Keratinocyte (primary cell): ENCODE measurements at regions not wholly inside any gene's neighbourhood (a gene's known extent, or its start where the extent isn't known, plus 50 kb on each side); places are given as distances from the start of the nearest gene placed in this dataset.

Experiments
- DNase-seq: peaks from one replicate; pipeline ENCODE4 v3.0.0-alpha.2; 2011; ENCODE audit warnings: low read depth, missing footprints, low spot score
- FAIRE-seq: peaks from 2 replicates; lab custom pipeline; 2011; peaks lifted over from hg19 to GRCh38; lab: Jason Lieb, UNC
- H2AFZ ChIP-seq: 2 replicates; pipeline ENCODE4 v1.6.0; 2012; ENCODE audit warnings: low read length, control low read depth, inconsistent platforms; ENCODE audit not compliant: control insufficient read depth
- H3K27ac ChIP-seq: 2 replicates; pipeline ENCODE4 v1.5.1; 2011; ENCODE audit warnings: low read length; ENCODE audit not compliant: control insufficient read depth, insufficient read depth
- H3K27me3 ChIP-seq: 3 replicates; pipeline ENCODE4 v1.6.0; 2011; ENCODE audit warnings: low read length; ENCODE audit not compliant: control insufficient read depth, insufficient read depth; ENCODE audit errors: extremely low read depth
- H3K36me3 ChIP-seq, 2 experiments: 2 replicates in 1 of 2; 3 replicates in 1 of 2; pipeline ENCODE4 v1.5.1; 2011; ENCODE audit warnings: low read length in 2 of 2, mild to moderate bottlenecking in 1 of 2; ENCODE audit not compliant: control insufficient read depth in 2 of 2, insufficient read depth in 2 of 2; ENCODE audit errors: extremely low read depth in 1 of 2
- H3K4me1 ChIP-seq: 3 replicates; pipeline ENCODE4 v1.5.1; 2011; ENCODE audit warnings: low read length; ENCODE audit not compliant: control insufficient read depth, insufficient read depth; ENCODE audit errors: extremely low read depth
- H3K4me2 ChIP-seq: 3 replicates; pipeline ENCODE4 v1.6.0; 2011; ENCODE audit warnings: low read depth, low read length; ENCODE audit not compliant: control insufficient read depth, insufficient read depth; ENCODE audit errors: extremely low read depth
- H3K4me3 ChIP-seq, 3 experiments: fragments of 200-600 bp in 1 of 3; sonication (generic) in 1 of 3; 2 replicates in 2 of 3; 3 replicates in 1 of 3; pipeline ENCODE4 v1.5.1; 2011 to 2016; ENCODE audit warnings: low read length in 3 of 3, mild to moderate bottlenecking in 3 of 3, control low read depth in 2 of 3, inconsistent platforms in 1 of 3, low read depth in 1 of 3, mixed read lengths in 1 of 3, mixed run types in 1 of 3, moderate library complexity in 1 of 3; ENCODE audit not compliant: control insufficient read depth in 2 of 3, insufficient read depth in 2 of 3; ENCODE audit errors: extremely low read depth in 1 of 3
- H3K79me2 ChIP-seq: 2 replicates; pipeline ENCODE4 v1.6.0; 2012; ENCODE audit warnings: low read length; ENCODE audit not compliant: control insufficient read depth, insufficient read depth
- H3K9ac ChIP-seq: 3 replicates; pipeline ENCODE4 v1.6.0; 2011; ENCODE audit warnings: low read length; ENCODE audit not compliant: control insufficient read depth, insufficient read depth; ENCODE audit errors: extremely low read depth
- H3K9me1 ChIP-seq: 3 replicates; pipeline ENCODE4 v1.6.0; 2011; ENCODE audit warnings: low read length; ENCODE audit not compliant: control insufficient read depth, insufficient read depth; ENCODE audit errors: extremely low read depth
- H3K9me3 ChIP-seq: 2 replicates; pipeline ENCODE4 v1.5.1; 2012; ENCODE audit warnings: low read depth, low read length; ENCODE audit not compliant: control insufficient read depth
- H4K20me1 ChIP-seq: 3 replicates; pipeline ENCODE4 v1.6.0; 2011; ENCODE audit warnings: low read length; ENCODE audit not compliant: control insufficient read depth, insufficient read depth; ENCODE audit errors: extremely low read depth
- CTCF ChIP-seq, 3 experiments: IDR thresholded peaks in 1 of 3; conservative IDR thresholded peaks in 1 of 3; optimal IDR thresholded peaks in 1 of 3; 2 replicates in 2 of 3; 3 replicates in 1 of 3; pipeline versions ENCODE3 to v1.5.1; 2011; ENCODE audit warnings: low read length in 3 of 3, mild to moderate bottlenecking in 3 of 3, moderate library complexity in 2 of 3, control low read depth in 1 of 3, inconsistent platforms in 1 of 3; ENCODE audit not compliant: insufficient read depth in 2 of 3; ENCODE audit errors: extremely low read depth in 1 of 3
- EZH2 ChIP-seq: IDR thresholded peaks from one replicate; pipeline ENCODE4 v1.6.1; 2012; ENCODE audit warnings: inconsistent platforms, mild to moderate bottlenecking, low read length, moderate library complexity
- dilution Hi-C: fragments of 300-500 bp; cut with MboI; formaldehyde crosslinking; loops from one replicate; pipeline ENCODE4 v1.7.0; 2020; ENCODE audit warnings: low sequenced_read_pairs; ENCODE audit not compliant: extremely low pct_ligation_motif_present

- no peaks in the 10 kb centered on the region for H3K36me3 ChIP-seq
- dilution Hi-C loops: no loop called here
- DNase-seq: no peak
- TF ChIP-seq CTCF (optimal IDR thresholded peaks at IDR 0.05 in 1 of 3, IDR thresholded peaks at IDR 0.05 in 1 of 3, conservative IDR thresholded peaks at IDR 0.05 in 1 of 3; ENCODE audit: extremely low read depth in 1 of 3, insufficient read depth in 2 of 3, low read length in 3 of 3) (no peak), EZH2 (no peak)
- no peak for FAIRE-seq
- no peaks in the 10 kb centered on the region for H3K79me2 ChIP-seq
- H3K9me1 ChIP-seq: peaks cover 2% of the 10 kb centered on the region
- H2AFZ ChIP-seq: no peak overlapping the region
- H3K4me2 ChIP-seq: no peak overlapping the region
- no peak overlapping the region for H3K9ac ChIP-seq
- H3K4me1 ChIP-seq: peaks cover 12% of the 10 kb centered on the region
- no peaks in the 10 kb centered on the region for H4K20me1 ChIP-seq
- H3K27ac ChIP-seq: no peak overlapping the region
- no peak overlapping the region for H3K4me3 ChIP-seq
- H3K9me3 ChIP-seq: no peaks in the 10 kb centered on the region
- H3K27me3 ChIP-seq: peaks cover 22% of the 10 kb centered on the region
Observed at GRCh38 chr5:2003690-2004365, 121.1 kb upstream of the IRX4 start.

- Histone ChIP-seq H2AFZ (no peak overlapping the region), H3K4me3 (no peak overlapping the region), H3K27me3 (peaks cover 22% of the 10 kb centered on the region), H3K9ac (no peak overlapping the region), H3K27ac (no peak overlapping the region), H3K36me3 (no peaks in the 10 kb centered on the region), H3K4me2 (no peak overlapping the region), H3K4me1 (peaks cover 7% of the 10 kb centered on the region), H3K9me1 (peaks cover 2% of the 10 kb centered on the region), H3K79me2 (no peaks in the 10 kb centered on the region), H4K20me1 (no peaks in the 10 kb centered on the region), H3K9me3 (no peaks in the 10 kb centered on the region)
- no peak for TF ChIP-seq CTCF (optimal IDR thresholded peaks at IDR 0.05 in 1 of 3, IDR thresholded peaks at IDR 0.05 in 1 of 3, conservative IDR thresholded peaks at IDR 0.05 in 1 of 3; ENCODE audit: extremely low read depth in 1 of 3, insufficient read depth in 2 of 3, low read length in 3 of 3)
- no peak for TF ChIP-seq EZH2
- dilution Hi-C loops: no loop called here
- FAIRE-seq (no peak), DNase-seq (no peak)
Observed at GRCh38 chr5:2003206-2003605, 120.5 kb upstream of the IRX4 start.
